NCI-H69 (cell line): ENCODE measurements at regions not wholly inside any gene's neighbourhood (a gene's known extent, or its start where the extent isn't known, plus 50 kb on each side); places are given as distances from the start of the nearest gene placed in this dataset.

Source experiments
- DNase-seq: peaks from one replicate; lab custom pipeline; 2025; lab: John Stamatoyannopoulos, UW

- no peak for DNase-seq
Measured at GRCh38 chr6:126747728-126748540, 370.5 kb upstream of the RSPO3 start.

- no peak for DNase-seq
Measured at GRCh38 chr6:126753606-126754005, 364.9 kb upstream of the RSPO3 start.

- DNase-seq: no peak
Measured at GRCh38 chr6:126761854-126762253, 356.6 kb upstream of the RSPO3 start.

DNA sequence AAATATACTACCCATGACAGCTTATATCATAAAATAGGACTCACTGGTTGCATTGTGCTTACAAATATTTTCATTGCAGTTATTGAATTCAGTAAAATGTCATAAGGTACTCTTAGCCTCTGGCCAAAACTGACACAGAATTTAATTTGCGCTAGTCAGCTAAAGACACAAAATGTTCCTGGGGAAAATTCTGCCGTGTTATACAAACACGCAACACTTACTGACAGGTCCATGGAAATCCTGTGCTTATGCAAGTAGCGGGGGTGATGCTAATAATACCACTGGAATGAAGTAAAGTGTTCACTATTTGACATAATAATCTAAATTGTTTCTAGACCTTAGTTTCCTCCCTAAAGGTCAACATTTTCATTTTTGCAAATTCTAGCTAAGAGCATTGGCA, 354.4 kb upstream of the RSPO3 start:
- DNase-seq: peak; percentile 50

GRCh38 chr6:126764671-126765070, 353.8 kb upstream of the RSPO3 start:
- peak; percentile 68 for DNase-seq

GRCh38 chr6:126766820-126767219, 351.7 kb upstream of the RSPO3 start:
- peak; percentile 38 for DNase-seq

DNA sequence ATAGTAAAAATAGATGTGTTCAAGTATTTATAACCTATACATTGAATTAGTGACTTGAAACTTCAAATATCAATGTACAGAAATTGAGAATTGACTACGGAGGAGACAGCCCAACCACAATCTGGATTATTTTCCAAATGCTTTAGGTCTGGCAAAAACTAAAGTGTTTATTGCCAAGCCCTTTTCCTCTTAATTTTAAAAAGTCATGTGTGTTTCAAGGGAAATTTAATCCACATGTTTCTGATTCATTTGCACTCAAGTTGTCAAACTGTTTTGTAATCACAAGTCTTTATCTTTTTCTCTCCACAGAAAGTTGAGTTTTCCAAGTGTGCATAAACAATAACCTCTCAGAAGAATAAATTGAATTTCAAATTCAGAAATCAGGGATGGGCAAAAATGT, 350.8 kb upstream of the RSPO3 start:
- no peak for DNase-seq

DNA sequence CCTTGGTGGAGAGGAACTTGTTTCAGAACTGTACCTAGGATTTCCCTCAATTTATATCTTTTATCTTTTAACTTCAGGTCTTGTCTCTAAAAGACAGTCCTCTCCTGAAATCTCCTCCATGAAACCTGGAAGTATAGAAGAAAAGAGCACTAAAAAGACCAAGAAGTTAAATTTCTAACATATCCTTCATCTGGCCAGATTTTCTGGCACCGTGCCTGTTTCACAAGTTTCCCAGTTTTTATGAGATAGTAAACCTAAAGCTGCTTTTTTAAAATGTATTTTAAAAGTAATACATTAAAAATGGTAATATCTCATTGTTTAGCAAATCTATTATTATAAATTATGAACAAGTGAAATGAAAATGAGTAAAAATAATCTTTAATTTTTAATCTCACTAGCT, 348.3 kb upstream of the RSPO3 start:
- DNase-seq: peak; percentile 44

DNA sequence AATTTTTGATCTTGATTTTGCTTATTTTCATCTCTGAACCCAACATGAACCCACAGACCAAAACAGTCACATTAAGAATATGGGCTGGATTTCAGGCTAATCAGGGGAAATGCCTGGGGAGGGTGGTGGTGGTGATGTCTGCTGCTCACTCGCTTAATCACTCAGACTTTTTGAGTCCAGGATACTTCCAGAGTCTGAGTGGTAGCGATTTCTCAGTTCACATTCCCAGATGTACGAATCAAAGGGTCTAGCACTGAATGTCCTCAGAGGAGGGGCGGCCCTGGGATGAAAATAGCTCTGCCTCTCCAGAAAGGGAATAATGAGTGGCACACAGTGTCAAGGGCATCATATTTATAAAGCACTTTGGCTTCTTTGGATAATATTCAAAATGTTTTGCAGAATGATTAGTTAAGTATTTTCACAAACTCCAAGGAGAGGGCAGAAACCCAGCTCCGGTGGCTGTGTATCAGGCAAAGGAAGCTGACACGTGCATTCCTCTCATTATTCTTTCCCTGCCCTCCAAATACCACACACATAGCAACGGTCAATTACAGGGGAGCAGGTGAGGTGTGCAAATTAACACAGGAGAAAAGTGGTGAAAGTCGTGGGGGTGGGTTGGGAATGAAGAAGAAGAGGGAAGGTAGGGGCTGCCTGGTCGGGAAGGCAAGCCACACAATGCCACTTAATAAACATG, 345.2 kb upstream of the RSPO3 start:
- peak; percentile 81 for DNase-seq

- no peak for DNase-seq
Measured at GRCh38 chr6:126779331-126779730, 339.1 kb upstream of the RSPO3 start.

DNA sequence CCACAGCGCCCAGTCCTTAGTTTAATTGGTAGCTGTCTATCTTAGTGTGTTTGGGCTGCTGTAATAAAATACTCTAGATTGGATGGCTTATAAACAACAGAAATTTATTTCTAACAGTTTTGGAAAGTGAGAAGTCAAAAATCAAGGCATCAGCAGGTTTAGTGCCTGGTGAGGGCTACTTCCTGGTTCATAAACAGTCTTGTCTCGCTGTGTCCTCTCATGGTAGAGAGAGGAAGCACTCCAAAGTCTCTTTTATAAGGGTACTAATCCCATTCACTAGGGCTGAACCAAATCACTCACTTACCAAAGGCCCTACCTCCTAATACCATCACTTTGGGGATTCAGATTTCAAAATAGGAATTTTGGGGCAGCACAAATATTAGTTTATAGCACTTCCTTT, 336.9 kb upstream of the RSPO3 start:
- peak; percentile 65 for DNase-seq

DNA sequence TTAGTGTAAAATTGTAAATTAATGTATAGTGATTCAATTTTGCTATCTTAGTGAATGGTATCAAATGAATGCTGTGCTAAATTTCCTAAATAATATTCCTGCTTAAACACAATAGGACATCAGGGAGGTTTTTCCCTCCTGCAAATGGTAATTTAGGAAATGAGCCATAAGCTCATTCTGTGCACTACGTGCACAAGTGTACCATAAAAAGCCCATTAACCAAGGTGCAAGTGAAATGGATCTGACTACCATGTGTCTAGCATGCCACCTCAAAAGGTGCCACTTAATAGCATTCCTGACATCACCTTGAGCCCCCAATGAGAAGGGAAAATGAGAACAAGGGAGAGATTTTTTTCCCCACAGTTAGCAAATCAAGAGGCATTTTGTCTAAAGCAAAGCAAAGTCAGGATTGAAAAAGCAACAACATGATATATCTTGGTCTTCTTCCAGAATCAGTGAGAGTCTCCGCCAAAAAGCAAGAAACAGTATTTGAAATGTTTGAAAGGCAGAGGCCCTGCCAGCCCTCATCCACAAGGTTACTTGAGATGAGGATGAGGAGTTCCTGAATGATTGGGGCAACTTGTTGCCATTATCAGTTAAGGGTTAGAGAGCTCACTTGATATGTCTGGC, 334.2 kb upstream of the RSPO3 start:
- DNase-seq: peak; percentile 86

- DNase-seq: peak; percentile 16
Measured at GRCh38 chr6:126786262-126786661, 332.2 kb upstream of the RSPO3 start.

DNA sequence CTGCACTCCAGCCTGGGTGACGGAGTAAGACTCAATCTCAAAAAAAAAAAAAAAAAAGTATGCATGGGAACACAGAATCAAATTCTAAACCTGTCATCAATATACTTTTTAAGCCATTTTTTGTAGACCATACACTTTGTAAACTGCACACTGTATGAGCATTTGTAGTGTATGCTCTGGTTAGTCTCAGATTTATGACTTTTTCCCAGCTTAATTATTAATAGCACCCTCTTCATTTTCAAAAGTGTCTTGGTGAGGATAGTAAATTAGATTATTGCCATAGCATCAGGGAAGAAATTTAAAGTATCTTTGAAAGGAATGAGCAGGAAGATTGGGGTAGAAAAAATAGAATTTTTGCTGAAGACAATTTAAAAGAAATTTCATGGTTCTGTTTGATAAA, 330.8 kb upstream of the RSPO3 start:
- no peak for DNase-seq

DNA sequence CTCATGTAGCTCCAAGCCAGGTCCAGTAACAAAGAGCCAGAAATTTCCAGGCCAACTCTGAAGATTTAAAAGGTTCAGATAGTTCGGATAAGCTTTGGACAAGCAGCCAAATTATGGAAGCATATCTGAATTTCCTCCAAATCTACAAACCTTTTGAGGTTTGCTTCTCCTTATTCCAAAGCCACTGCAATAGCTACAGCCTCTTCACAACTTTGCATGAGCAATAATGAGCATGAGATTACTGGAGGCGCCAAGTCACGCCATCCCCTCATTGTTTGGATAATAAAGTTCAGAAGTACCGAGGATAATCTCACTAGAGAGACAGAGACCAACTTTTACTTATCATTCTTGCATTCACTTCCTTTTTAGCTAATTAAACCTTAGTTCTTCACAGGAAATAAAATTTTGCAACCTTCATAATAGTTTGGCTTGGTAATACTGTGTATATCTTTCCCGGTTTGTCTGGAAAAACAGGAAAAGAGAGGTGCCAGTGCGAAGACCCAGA, 329.6 kb upstream of the RSPO3 start:
- no peak for DNase-seq

GRCh38 chr6:126792340-126793085, 326.0 kb upstream of the RSPO3 start:
- DNase-seq: peak; percentile 54

- DNase-seq: no peak
Measured at GRCh38 chr6:126795161-126795560, 323.3 kb upstream of the RSPO3 start.

GRCh38 chr6:126797981-126798380, 320.5 kb upstream of the RSPO3 start:
- no peak for DNase-seq

GRCh38 chr6:126803769-126804168, 314.7 kb upstream of the RSPO3 start:
- peak; percentile 52 for DNase-seq

- peak; percentile 78 for DNase-seq
Measured at GRCh38 chr6:126804332-126805064, 314.0 kb upstream of the RSPO3 start.

- no peak for DNase-seq
Measured at GRCh38 chr6:126805861-126806260, 312.6 kb upstream of the RSPO3 start.
